ENCODE measurements at regions not wholly inside any gene's neighbourhood (a gene's known extent, or its start where the extent isn't known, plus 50 kb on each side); places are given as distances from the start of the nearest gene placed in this dataset.

- TF ChIP-seq CTCF (IDR thresholded peaks at IDR 0.05; ENCODE audit: insufficient read depth, low read length), result no peak
- TF ChIP-seq GABPA (IDR thresholded peaks at IDR 0.05; ENCODE audit: low read depth), result no peak
These were observed 416.3 kb upstream of the USP24 start for GRCh38 chr1:55631509-55631908.
